Left lung (tissue), 4 donors: ENCODE measurements at regions not wholly inside any gene's neighbourhood (a gene's known extent, or its start where the extent isn't known, plus 50 kb on each side); places are given as distances from the start of the nearest gene placed in this dataset.

Experiments used
- ATAC-seq: fragments of 200-7000 bp; cut with Tn5 transposase; one replicate; pipeline ENCODE4 v1.9.1; 2020; ENCODE audit warnings: moderate library complexity
- DNase-seq, 4 donors: peaks; one replicate each; pipeline ENCODE4 v3.0.0-alpha.2; 2013 to 2020
- H3K27ac ChIP-seq, 2 donors: fragments of 200-600 bp; sonication (generic) in 1 of 2; one replicate each; pipeline versions ENCODE4 v1.5.0 to v1.8.0; 2020 to 2021
- H3K27me3 ChIP-seq, 2 donors: fragments of 200-600 bp; sonication (generic) in 1 of 2; one replicate each; pipeline versions ENCODE4 v1.5.0 to v1.8.0; 2020 to 2021
- H3K36me3 ChIP-seq, 2 donors: fragments of 200-600 bp; sonication (generic) in 1 of 2; one replicate each; pipeline versions ENCODE4 v1.5.0 to v1.8.0; 2020 to 2021
- H3K4me1 ChIP-seq, 2 donors: fragments of 200-600 bp; one replicate each; pipeline ENCODE4 v1.8.0; 2021
- H3K4me3 ChIP-seq, 2 donors: fragments of 200-600 bp; sonication (generic) in 1 of 2; one replicate each; pipeline versions ENCODE4 v1.5.0 to v1.8.0; 2020 to 2021; ENCODE audit warnings: mild to moderate bottlenecking in 1 of 2
- H3K9me3 ChIP-seq, 2 donors: fragments of 200-600 bp; sonication (generic) in 1 of 2; one replicate each; pipeline versions ENCODE4 v1.5.0 to v1.8.0; 2020 to 2021
- intact Hi-C, 2 donors: fragments of 100-400 bp; cut with DNase I; formaldehyde crosslinking; loops; one replicate each; pipeline versions ENCODE4 v1.11.2 to v1.14.2; 2022
- TF ChIP-seq, protein P1 (sequence below), 2 donors: fragments of 200-600 bp; sonication (generic) in 1 of 2; IDR thresholded peaks; one replicate each; pipeline versions ENCODE4 v1.5.0 to v1.8.0; 2021; ENCODE audit warnings: antibody characterized with exemption in 2 of 2
- donor health status: DM: no; HTN: yes; CAD: no.
- donor health status: DM: no; HTN: no; CAD: no.

DNA sequence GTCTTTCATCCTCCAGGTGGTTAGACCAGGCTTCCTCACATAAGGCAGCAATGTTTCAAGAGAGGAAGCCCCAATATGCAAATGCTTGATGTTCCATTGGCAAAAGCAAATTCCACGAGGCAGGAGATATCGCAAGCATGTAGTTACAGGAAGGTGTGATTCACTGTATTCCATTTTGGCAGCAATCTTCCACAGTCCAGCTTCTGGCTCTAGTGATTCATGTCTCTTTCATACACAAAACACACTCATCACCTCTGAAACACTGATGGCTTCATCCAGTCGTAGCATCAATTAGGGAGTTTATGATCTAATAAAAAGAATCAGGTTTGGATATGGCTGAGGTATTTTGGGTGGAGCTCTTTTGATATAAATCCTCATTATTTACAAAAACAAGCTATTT, 552.2 kb upstream of the RIOK2 start:
- DNase-seq = no peak
- H3K4me3 ChIP-seq = no peak overlapping the region
- intact Hi-C loops = no loop called here
- no peaks in the 10 kb centered on the region for H3K36me3 ChIP-seq
- H3K27me3 ChIP-seq = no peaks in the 10 kb centered on the region
- no peaks in the 10 kb centered on the region for H3K9me3 ChIP-seq
- no peak for ATAC-seq
- H3K4me1 ChIP-seq = no peaks in the 10 kb centered on the region
- H3K27ac ChIP-seq = no peak overlapping the region
- TF ChIP-seq, protein P1, sequence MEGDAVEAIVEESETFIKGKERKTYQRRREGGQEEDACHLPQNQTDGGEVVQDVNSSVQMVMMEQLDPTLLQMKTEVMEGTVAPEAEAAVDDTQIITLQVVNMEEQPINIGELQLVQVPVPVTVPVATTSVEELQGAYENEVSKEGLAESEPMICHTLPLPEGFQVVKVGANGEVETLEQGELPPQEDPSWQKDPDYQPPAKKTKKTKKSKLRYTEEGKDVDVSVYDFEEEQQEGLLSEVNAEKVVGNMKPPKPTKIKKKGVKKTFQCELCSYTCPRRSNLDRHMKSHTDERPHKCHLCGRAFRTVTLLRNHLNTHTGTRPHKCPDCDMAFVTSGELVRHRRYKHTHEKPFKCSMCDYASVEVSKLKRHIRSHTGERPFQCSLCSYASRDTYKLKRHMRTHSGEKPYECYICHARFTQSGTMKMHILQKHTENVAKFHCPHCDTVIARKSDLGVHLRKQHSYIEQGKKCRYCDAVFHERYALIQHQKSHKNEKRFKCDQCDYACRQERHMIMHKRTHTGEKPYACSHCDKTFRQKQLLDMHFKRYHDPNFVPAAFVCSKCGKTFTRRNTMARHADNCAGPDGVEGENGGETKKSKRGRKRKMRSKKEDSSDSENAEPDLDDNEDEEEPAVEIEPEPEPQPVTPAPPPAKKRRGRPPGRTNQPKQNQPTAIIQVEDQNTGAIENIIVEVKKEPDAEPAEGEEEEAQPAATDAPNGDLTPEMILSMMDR (IDR thresholded peaks at IDR 0.05) = no peak

DNA sequence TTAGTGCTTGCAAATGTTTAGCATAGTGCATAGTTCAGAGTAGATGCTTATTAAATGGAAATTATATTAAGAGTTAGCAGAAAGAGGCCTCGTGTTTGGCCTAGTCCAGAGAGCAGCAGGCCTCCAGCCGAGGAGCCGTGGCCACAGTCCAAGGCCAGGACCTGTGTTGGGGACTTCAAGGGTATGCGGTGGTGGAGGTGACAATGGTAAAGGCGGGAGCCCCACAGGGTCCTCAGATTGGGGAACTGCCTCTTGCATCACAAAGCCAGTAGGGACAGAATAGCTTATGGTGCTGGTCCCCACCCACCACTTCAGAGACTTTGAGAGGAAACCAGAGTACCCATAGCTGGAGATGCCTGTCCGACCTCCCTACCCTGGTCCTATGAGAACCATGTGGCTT, 554.6 kb upstream of the RIOK2 start:
- Histone ChIP-seq H3K36me3 (no peaks in the 10 kb centered on the region), H3K4me3 (no peak overlapping the region), H3K27me3 (no peaks in the 10 kb centered on the region), H3K9me3 (no peaks in the 10 kb centered on the region), H3K4me1 (no peaks in the 10 kb centered on the region), H3K27ac (no peak overlapping the region)
- intact Hi-C loops = no loop called here
- TF ChIP-seq, protein P1 (IDR thresholded peaks at IDR 0.05) = no peak
- no peak for DNase-seq
- no peak for ATAC-seq

DNA sequence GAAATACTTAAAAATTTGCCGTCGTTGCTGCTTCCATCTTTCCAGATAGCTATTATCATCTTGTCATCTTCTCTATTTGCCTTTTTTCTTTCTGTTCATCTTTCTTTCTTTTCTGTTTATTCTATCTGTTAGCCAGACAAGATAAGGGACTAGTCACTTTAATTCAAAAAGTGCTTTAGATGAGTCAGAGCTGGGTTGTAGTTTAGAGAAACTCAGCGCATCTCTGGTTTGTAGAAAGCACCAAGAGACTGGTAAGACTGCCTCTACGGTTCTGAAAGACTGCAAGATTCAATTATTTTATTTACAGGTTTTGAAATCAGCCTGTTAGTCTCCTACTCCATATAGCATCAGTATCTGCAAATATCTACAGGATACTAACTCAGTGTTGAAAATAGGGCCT, 562.8 kb upstream of the RIOK2 start:
- Histone ChIP-seq H3K4me3 (no peak overlapping the region), H3K9me3 (peaks cover 0 to 4% of the 10 kb centered on the region in 2 donors), H3K27ac (no peak overlapping the region), H3K36me3 (no peaks in the 10 kb centered on the region), H3K4me1 (no peaks in the 10 kb centered on the region), H3K27me3 (no peaks in the 10 kb centered on the region)
- no peak for DNase-seq
- ATAC-seq = no peak
- TF ChIP-seq, protein P1 (IDR thresholded peaks at IDR 0.05) = no peak
- intact Hi-C loops = no loop called here

DNA sequence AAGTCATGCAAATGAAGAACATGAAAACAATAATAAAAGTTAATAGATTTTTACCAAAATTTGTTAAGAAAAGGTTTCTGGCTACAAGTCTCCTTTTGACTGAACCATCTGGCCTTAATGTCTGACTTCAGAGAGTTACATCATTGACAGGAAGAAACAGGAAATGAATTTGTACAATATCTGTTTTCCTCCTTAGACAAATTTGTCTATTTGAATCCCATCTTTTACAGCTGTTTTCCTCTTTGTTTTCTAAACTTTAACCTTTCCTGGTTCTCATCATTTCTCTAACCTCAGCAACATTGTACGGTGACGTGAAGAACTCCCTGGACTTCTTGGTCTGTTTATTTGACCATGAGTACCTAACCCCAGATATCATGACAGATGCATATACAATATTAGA, 567.5 kb upstream of the RIOK2 start:
- DNase-seq (no peak), ATAC-seq (no peak)
- intact Hi-C loops = no loop called here

DNA sequence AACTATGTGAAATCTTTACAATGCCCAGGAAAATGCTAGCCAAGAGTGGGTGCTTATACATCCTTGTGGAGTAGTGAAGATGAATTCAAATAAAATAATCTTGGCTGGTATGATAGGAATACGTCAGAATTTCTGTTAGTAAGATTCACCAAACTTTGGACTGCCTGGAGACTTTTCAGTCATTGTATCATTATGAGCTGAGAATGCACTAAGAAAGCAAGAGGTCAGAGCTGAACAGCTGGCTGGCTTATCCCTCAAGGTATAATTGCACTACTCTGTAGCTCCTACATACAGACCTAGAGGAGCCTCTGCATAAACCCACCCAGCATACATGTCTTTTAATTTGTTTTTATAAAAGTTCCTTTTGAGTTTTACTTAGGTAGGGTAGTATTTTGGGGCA, 568.5 kb upstream of the RIOK2 start:
- TF ChIP-seq, protein P1 (IDR thresholded peaks at IDR 0.05) = no peak
- Histone ChIP-seq H3K27ac (no peak overlapping the region), H3K9me3 (no peaks in the 10 kb centered on the region), H3K27me3 (no peaks in the 10 kb centered on the region), H3K36me3 (no peaks in the 10 kb centered on the region), H3K4me3 (no peak overlapping the region), H3K4me1 (no peaks in the 10 kb centered on the region)
- ATAC-seq (no peak), DNase-seq (no peak)
- intact Hi-C loops = no loop called here

More for the DNA sequence above, 567.5 kb upstream of the RIOK2 start:
- no peak overlapping the region for H3K27ac ChIP-seq
- no peak overlapping the region for H3K4me3 ChIP-seq
- no peaks in the 10 kb centered on the region for H3K27me3 ChIP-seq
- H3K36me3 ChIP-seq = no peaks in the 10 kb centered on the region
- H3K4me1 ChIP-seq = no peaks in the 10 kb centered on the region
- TF ChIP-seq, protein P1 (IDR thresholded peaks at IDR 0.05) = no peak
- peaks cover 0 to 2% of the 10 kb centered on the region in 2 donors for H3K9me3 ChIP-seq
